ENCODE measurements at regions not wholly inside any gene's neighbourhood (a gene's known extent, or its start where the extent isn't known, plus 50 kb on each side); places are given as distances from the start of the nearest gene placed in this dataset.
A peak's percentile ranks its signal among the peaks of the same experiment; 100 is the strongest.

DNA sequence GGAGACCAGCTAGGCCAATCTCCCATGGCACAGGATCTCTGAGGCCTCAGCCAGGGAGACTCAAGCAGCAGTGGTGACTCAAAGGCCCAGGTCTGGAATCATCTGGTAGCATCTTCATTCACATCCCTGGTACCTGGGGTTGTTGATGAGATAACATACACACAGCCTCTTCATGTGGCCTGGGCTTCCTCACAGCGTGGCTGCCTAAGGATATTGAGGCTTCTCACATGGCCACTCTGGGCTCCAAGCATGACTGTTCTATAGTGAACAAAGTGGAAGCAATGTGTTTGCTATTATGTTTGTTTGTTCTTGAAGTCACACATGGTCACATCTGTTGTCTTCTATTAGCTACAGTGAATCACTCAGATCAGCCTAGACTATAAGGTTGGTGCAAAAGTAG is 584.1 kb downstream of the VRK1 start:
- no peak for DNase-seq (ENCODE audit: low read depth in 1 of 2, low spot score in 1 of 2)

DNA sequence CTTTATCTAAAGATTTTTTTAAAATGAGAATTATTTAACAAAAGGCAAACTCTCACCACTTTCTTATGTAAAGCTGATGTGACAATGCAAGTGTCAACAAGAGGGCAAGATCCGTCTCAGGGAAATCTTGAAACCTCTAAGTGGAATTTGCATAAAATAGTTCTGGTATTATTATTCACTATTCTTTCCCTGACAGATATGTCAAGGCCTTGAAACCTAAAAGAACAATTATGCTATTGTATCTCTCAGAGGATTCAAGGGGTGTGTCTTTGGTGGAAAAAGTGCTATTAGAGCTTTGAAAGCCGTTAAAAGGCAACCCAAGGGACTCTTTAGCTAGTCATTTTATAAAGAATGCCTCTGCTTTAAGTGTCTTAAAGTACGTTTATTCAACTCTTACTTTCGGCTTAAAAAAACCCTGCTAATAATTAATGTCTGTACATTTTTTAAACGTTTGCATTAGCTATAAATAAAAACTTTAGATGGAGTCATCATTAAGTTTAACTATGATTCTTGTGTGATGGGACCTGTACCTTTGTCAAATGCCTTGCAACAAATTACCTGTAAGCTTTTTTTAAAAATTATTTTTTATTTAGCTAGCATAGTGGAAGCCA is 585.5 kb downstream of the VRK1 start:
- DNase-seq (ENCODE audit: low read depth in 1 of 2, low spot score in 1 of 2), result no peak

DNA sequence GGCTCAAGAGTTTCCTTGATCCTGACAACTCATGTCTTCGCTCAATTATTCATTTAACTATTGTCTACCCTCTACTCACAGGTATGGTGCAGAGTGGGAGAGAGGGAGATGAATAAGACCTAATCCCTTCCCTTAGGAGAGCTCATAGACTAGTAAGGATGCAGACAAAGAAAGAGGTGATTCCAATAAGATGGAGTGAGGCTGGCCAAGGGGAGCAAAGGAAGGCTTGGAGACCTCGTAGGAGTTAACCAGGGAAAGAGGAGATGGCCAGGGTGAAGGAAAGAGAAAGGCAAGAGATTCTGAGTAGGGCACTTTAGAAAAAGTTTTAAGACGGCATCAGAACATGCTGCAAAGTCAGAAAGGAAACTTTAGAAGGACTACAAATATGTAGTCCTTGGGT is 588.5 kb downstream of the VRK1 start:
- no peak for DNase-seq (ENCODE audit: low read depth in 1 of 2, low spot score in 1 of 2)

DNA sequence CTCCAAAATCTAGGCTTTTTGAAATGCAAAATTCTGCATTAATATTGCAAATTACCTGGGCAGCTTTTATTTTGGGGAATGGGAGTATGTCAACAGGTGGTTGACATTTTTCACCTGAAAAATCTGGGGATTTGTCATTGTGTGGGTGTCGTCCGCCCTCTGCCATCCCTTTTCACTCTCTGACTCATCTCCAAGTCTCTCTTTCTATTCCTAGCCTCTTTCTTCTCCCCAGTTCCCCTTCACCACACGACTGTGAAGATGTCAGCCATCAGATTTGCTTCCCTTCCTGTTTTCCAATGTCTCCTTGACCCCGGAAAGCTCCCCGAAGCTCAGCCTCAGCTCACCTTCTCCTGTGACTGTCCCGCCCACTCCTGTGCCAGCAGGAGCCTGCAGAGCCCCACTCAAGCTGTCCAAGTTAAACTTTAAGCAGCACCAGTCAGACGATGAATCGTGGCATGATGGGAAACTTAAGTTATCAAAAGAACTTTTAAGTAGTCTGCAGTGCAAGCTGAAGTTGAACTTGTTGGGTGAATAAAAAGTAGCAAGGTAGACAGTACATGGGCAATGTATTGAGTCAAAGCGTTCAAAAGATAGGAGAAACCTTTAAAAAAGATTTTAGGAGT is 590.2 kb downstream of the VRK1 start:
- no peak for DNase-seq (ENCODE audit: low read depth in 1 of 2, low spot score in 1 of 2)

DNA sequence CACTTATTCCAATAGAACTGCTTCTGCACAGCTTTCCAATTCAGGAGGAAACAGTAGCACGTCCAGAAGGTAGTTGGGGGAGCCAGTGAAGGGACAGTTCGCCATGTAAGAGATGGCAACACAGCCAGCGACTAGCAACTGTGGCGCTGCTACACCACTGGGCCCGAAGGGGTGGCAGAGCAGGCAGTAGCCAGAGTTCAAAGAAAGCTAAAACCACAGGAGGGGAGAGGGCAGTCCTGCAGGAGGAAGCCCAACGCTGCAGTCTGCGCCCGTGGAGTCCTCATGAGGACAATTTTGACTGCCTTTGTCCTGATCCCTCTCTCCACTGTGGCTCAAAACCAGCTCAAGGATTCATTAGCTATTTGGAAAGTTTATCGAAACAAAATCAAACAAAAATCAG is 591.2 kb downstream of the VRK1 start:
- no peak for DNase-seq (ENCODE audit: low read depth in 1 of 2, low spot score in 1 of 2)

DNA sequence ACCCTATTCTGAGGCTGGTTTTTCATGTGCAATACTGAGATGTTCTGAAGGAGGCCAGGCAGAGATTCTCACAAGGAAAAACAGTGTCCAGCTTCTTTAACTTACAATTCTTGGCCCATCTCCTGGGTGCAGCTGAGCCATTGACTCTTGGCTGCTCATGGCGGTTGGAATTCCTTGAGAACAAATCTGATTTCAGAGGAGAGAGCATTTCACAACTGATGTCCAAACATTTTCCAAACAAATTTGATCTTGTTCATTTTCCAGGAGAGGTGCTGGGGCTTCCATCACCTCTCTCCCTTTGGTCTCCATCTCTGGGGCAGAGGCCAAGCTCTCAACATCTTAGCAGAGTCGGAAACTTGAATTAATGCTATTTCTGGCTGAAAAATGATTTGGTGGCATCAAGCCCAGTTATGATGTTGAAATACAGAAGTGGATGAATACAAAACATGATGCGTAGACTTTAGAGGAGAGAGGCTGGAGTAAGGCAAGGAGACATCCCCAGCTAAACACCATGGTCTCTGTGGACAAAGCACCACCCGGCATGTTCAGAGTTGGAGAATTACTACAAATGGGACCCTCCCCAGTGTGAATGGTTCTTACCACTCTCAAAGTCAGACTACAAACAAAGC is 593.0 kb downstream of the VRK1 start:
- no peak for DNase-seq (ENCODE audit: low read depth in 1 of 2, low spot score in 1 of 2)

DNA sequence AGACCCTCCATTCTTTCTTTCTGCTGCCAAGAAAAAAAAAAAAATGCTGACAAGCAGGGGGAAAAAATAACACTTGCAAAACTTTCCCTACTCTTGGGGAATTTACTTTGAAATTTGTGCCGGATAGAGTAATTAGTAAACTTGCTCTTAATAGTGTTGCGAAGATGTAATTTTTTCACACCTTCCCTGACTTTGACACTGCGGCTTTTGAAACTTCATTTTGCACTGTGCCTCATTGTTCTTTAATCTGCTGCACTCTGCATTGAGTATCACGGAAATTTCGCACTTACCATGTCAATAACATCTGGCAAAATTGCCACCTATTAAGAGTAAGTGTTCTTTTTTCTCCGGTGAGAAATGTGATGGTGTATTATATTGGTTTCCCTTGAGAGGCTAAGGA is 596.1 kb downstream of the VRK1 start:
- no peak for DNase-seq (ENCODE audit: low read depth in 1 of 2, low spot score in 1 of 2)

DNA sequence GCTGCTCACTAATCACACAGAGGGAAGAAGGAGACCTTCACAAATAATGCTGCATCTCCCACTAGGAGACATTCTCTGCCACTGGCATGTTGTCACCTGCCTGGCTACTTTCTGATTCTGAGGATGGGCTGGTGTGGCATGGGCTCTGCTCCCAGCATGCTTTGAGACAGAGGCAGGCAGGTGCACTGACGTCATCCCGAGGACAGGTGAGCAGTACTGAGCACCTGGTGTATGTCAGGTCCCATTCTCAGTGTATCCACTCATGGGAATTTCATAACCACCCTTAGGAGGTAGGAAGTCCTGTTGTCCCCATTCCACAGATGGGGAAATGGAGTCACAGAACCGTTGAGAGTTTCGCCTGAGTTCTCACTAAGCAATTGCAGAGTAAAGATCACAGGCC is 597.9 kb downstream of the VRK1 start:
- DNase-seq (ENCODE audit: low read depth in 1 of 2, low spot score in 1 of 2), result no peak

DNA sequence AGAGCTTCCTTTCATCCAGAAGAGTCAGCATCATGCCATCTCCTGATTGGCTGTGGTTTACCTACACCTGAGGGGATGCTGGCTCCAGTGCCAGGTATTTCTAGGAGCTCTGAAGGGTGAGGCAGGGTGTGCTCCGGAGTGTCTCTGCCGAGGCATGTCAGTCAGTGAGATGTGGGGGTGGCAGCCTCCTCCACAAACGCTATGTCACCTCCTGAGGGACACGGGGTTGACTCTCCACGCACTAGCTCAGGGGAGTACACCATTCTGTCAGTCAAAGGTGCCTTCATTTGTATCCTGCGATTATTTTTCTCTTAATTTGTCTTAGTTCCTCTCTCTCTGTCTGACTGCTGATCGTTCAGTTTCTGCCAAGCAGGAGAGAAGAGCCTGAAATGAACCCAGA is 604.5 kb downstream of the VRK1 start:
- DNase-seq (ENCODE audit: low read depth in 1 of 2, low spot score in 1 of 2), result no peak

DNA sequence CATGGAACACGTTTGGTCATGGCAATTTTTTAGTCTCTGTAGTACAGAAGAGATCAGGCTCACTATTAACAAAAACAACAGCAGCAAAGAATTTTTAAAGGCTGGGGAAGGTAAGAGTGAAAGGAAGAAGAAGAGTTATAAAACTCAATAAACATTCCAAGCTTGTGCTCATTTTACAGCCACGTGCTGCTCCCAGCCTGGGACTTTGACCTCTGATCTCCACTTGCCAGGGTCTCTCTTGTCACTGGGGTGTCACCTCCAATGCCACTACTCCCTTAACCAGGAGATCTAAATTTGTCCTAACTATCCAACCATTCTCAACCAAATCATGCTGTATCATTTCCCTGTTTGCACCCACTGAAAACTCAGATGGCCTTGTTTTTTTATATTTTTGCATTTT is 605.1 kb downstream of the VRK1 start:
- no peak for DNase-seq (ENCODE audit: low read depth in 1 of 2, low spot score in 1 of 2)

DNA sequence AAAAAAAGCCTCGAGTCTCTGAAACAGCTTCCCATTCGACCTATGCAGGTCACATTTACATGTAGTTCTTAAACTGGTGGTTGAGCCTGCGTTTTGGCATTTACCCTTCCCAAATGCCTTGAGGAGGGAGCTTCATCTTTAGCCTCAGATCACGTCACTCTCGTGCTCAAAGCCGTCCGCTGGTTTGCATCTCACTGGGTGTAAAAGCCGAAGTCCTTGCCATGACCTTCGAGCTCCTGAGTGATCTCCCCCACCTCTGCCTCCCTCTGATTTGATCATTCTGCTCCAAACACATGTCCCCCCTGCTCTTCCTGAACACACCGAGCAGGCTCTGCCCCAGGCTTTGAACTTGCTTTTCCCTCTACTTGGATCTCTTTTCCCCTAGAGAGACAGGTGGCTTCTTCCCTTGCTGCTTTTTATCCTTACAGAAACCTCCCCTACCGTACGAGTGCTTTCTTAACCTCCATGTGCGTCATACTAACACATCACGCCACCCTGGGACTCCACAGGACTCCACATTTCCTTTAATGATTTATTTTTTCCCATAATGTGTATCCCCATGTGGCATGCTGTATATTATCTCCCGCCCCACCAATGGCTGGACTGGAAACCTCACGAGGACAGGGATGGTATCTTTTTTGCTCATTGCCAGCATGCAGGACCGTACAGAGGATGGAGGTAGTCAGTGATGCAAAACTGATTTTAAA is 610.7 kb downstream of the VRK1 start:
- no peak for DNase-seq (ENCODE audit: low read depth in 1 of 2, low spot score in 1 of 2)

DNA sequence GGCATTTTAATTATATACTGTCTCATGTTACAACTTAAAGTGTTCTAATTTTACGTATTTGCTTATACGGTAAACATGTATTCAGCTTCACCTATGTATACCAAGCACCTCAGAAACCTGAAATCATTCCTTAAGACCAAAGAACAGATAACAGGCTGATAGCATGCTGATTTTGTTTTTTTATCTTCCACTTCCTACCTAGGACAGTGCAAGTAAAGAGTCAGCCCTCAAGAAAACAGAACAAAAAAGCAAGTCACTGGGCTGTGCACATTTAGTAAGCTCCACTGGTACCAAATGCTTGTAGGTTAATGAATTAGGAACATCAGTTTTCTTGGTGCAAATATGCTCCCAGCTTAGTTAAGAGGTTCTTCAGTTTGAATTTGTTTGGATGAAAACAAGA is 611.3 kb downstream of the VRK1 start:
- no peak for DNase-seq (ENCODE audit: low read depth in 1 of 2, low spot score in 1 of 2)

DNA sequence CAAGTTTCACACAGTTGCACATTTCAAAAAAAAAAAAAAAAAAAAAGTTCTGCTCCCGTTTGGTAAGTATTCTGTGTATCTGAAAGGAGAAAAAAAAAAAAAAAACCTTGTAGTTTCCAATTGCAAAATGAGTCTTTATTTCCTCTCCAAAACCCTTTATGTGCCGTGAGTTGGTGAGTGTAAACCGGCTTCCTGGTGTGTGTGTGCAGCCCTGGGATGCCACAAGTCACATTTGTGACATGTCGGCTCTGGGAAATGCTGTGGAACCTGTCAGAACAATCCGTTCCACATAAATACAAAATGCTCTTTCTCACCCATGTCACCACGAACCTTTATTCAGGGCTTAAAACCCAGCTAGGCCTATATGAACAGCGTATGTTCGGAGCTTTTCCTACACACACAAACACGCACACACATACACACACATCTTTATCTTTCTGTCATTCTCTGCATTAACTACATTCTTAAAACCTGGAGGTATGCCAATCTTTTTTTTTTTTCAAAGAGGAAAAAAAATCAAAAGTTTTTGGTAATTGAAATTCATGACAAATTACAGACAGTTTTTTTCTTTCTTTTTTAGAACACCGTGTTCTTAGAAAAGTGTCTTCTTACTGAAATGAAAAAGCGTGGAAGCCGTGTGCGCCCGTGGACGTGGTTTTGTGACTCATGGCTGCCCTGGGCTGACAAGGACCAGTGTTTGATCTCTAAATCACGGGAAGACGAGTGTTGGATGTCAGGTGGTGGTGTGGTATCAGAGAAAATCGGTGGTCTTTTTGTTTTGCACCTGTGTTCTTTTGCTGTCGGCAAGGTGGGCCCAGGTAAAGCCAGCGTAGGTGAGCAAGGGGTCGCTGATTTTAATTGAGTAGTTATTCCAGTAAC is 612.0 kb downstream of the VRK1 start:
- DNase-seq (ENCODE audit: low read depth in 1 of 2, low spot score in 1 of 2), result peak in 1 of 2 donors; percentile 34

DNA sequence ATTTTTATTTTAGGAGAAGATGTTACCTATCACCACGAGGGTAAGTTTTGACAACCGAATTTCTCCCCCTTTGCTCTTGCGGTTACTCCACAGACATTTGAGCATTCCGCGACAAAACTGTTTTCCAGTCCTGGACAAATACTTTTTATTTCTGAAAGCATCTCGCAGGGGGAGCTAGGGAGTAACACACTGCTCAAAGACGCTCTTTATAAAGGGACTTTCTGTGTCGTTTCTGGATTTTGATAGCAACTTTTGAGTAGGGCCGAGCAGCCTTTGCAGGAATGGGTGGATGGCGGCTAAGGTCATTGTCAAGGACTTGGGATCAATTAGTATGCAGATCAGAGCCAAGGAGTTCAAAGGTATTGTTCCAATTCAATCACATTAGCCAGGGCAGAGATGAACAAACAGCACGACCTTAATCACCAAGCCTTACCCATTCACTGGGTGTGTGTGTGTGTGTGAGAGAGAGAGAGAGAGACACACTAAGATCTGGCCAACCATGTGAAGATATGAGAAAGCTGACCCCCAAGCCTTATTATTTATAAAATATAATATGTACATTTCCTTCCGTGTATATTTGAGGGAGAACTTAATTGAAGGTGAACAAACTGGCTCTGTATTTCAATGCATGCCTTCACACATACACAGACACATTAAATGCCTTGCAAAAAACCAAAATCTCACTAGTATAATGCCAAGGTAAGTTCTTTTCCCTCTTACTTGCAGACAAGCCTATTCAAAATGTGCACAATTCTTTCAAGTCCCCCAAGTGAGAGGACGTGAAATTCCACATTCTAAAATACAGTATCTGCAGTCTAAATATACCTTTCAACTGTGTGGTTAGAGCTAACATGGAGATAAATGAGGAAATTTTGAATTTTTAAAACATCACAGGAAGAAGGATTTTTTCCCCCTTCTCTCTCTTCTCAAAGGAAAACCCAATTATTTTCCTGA is 613.8 kb downstream of the VRK1 start:
- no peak for DNase-seq (ENCODE audit: low read depth in 1 of 2, low spot score in 1 of 2)

DNA sequence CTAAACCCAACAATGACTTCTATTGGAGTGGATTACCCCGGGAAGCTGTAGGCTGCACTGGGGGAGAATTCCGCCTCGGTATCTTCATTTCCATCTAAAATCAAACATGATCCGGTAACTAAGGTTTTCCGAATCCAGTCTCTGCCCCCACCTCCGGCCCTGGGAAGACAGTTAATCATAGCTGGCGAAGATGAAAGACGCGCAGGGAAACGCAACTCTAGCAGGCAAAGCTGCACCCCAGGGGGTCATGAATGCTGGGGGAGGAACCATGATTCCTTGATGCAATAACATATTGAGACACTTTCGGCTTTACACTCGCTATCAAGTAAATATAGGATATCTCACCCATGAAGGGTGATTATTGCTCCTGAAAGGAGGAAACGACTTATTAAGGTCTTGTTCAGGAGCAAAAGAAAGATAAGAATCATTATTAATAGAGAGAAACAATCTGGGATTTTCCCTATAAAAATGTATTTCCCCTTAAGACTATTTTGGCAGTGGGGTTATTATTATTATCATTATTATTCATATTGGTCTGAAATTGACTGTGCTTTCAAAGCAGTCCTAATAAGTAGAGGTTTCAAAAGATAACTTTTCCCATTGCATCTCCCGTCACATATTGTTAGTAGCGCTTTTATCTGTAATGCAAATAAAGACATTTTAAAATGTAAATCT is 614.9 kb downstream of the VRK1 start:
- no peak for DNase-seq (ENCODE audit: low read depth in 1 of 2, low spot score in 1 of 2)

DNA sequence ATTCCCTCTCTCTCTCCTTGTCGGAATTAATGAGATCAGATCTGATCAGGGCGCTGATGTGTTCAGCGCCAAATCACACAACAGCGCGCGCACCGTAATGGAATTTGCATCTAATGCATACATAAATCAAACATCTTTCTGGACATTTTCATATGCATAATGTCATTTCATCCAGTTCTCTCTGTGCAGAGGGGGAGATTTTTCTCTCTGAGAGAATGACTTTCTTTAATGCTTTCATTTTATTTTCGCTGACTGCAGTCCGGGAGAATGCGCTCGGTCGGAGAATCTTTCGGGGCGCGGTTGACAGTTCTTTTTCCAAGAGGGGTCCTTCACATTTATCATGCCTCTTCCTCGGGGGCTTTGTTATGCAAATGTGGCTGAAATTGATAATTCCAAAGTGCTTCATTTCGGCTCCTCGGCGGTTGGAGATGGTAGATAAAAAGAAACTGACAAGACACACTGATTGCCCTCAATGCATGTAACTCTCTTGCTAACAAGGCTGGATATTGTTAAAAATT is 615.9 kb downstream of the VRK1 start:
- no peak for DNase-seq (ENCODE audit: low read depth in 1 of 2, low spot score in 1 of 2)

DNA sequence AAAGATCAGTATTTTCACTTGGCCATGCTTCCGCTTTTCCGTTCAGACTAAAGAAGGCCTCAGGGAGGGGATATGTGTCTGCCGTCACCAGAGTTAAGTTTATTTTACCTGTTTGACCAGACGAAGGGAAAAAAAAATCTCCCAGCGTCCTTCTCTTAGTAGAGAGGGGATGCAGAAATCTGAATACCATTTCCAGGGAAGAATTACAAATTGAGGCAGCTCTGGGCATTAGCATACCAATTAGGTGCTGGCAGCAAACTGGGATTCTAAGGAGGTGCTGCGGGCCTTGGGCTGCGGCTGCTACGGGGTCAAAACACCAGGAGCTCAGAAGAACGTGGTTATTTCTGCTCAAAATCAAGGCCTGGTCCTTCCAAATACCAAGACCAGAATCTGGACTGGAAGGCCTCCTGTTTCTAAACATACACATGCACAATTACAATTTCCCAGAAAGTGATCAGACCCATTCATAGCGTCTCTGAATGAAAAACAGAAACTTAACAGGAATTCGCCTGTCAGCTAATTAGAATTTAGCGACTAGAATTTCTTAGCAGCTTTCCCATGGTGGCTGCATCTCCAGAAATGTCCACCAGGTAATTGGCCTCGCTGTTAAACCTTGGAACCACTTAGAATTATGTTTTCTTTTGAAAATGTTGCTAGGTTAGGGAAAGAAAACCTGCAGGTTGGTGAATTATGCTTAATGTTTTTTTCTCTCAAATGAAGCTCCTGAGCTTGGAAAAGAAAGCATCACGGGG is 617.0 kb downstream of the VRK1 start:
- DNase-seq (ENCODE audit: low read depth in 1 of 2, low spot score in 1 of 2), result no peak

DNA sequence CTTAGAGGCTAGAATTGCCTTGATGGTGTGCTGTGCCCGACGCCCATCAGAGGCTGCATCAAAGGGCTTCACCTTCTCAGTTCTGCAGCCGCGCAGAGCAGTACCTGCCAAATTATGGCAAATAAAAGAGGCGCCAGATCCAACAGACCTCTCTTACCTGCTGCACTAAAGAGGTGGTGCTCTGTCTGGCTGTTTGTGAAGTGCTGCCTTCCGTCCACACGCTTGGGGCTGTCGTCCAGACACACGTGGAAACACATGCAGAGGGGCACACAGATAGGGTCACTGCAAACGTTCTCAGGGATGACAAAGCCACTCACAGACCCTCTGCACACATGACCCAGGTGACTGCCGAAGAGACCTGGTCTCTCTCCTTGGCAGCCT is 617.5 kb downstream of the VRK1 start:
- DNase-seq (ENCODE audit: low read depth in 1 of 2, low spot score in 1 of 2), result no peak

DNA sequence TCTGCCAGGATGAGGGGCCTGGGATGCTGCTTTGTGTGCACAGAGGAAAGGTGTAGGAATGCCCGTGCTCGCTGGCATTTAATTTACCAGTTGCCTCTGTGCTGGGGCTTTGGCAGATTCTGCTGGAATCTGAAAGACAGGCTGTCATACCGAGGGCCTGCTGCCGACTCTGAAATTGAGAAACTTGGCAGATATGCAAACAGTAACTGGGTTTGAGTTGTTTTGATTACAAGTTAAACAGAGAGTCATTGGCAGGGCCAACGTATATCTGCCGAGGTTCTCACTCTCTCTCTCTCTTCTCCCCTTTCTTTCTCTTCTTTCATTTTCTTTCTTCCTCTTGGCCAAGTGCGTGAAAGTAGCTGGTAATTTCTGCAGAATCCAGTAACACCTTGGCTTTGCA is 618.7 kb downstream of the VRK1 start:
- no peak for DNase-seq (ENCODE audit: low read depth in 1 of 2, low spot score in 1 of 2)
